Fibroblast of lung (primary cell): ENCODE measurements at regions not wholly inside any gene's neighbourhood (a gene's known extent, or its start where the extent isn't known, plus 50 kb on each side); places are given as distances from the start of the nearest gene placed in this dataset.

ENCODE experiments used
- DNase-seq, 2 donors: peaks; one replicate each; pipeline versions ENCODE4 v3.0.0 to v3.0.0-alpha.2; 2010; ENCODE audit warnings: low read depth in 2 of 2
- H2AFZ ChIP-seq: 2 replicates; pipeline ENCODE4 v1.5.1; 2012; ENCODE audit warnings: low read length, control low read depth, inconsistent platforms
- H3K27ac ChIP-seq: 2 replicates; pipeline ENCODE4 v1.5.1; 2011; ENCODE audit warnings: low read length, control low read depth; ENCODE audit not compliant: insufficient read depth
- H3K27me3 ChIP-seq: 2 replicates; pipeline ENCODE4 v1.5.1; 2011; ENCODE audit warnings: mild to moderate bottlenecking, low read length; ENCODE audit not compliant: control insufficient read depth, insufficient read depth
- H3K36me3 ChIP-seq: 2 replicates; pipeline ENCODE4 v1.5.1; 2011; ENCODE audit warnings: low read length; ENCODE audit not compliant: control insufficient read depth, insufficient read depth
- H3K4me1 ChIP-seq: 2 replicates; pipeline ENCODE4 v1.5.1; 2011; ENCODE audit warnings: low read length; ENCODE audit not compliant: control insufficient read depth, insufficient read depth; ENCODE audit errors: extremely low read depth
- H3K4me2 ChIP-seq: 2 replicates; pipeline ENCODE4 v1.5.1; 2011; ENCODE audit warnings: low read length, control low read depth; ENCODE audit not compliant: insufficient read depth; ENCODE audit errors: extremely low read depth
- H3K4me3 ChIP-seq, 4 experiments: fragments of 200-600 bp in 1 of 4; sonication (generic) in 1 of 4; replicated peaks in 1 of 4; 2 replicates each; pipeline ENCODE4 v1.5.1; 2011 to 2016; ENCODE audit warnings: low read length in 4 of 4, low read depth in 3 of 4, mild to moderate bottlenecking in 3 of 4, control low read depth in 2 of 4, inconsistent platforms in 1 of 4, mixed read lengths in 1 of 4; ENCODE audit not compliant: insufficient read depth in 1 of 4; ENCODE audit errors: control extremely low read depth in 1 of 4
- H3K79me2 ChIP-seq: 2 replicates; pipeline ENCODE4 v1.5.1; 2012; ENCODE audit warnings: mild to moderate bottlenecking, low read length, inconsistent platforms; ENCODE audit not compliant: control insufficient read depth, insufficient read depth
- H3K9ac ChIP-seq: 2 replicates; pipeline ENCODE4 v1.5.1; 2011; ENCODE audit warnings: mild to moderate bottlenecking, low read length, control low read depth; ENCODE audit not compliant: insufficient read depth
- H3K9me3 ChIP-seq: 2 replicates; pipeline ENCODE4 v1.5.1; 2012; ENCODE audit warnings: low read depth, low read length; ENCODE audit not compliant: control insufficient read depth, insufficient read depth
- H4K20me1 ChIP-seq: 2 replicates; pipeline ENCODE4 v1.5.1; 2011; ENCODE audit warnings: low read length; ENCODE audit not compliant: control insufficient read depth, insufficient read depth; ENCODE audit errors: extremely low read depth
- CTCF ChIP-seq, 2 donors: IDR thresholded peaks in 1 of 2; conservative IDR thresholded peaks in 1 of 2; 1 replicate in 1 of 2; 2 replicates in 1 of 2; pipeline ENCODE4 v1.5.1; 2011 to 2012; ENCODE audit warnings: low read length in 2 of 2, control low read depth in 1 of 2, inconsistent platforms in 1 of 2, low read depth in 1 of 2, mild to moderate bottlenecking in 1 of 2
- EZH2 ChIP-seq: IDR thresholded peaks from 2 replicates; pipeline ENCODE4 v1.5.1; 2012; ENCODE audit warnings: low read length, control low read depth, mild to moderate bottlenecking; ENCODE audit errors: missing control alignments

- Histone ChIP-seq H3K79me2 (no peaks in the 10 kb centered on the region), H2AFZ (no peak overlapping the region), H3K27ac (no peak overlapping the region), H3K9ac (no peak overlapping the region), H3K27me3 (no peaks in the 10 kb centered on the region), H3K36me3 (no peaks in the 10 kb centered on the region), H3K9me3 (no peaks in the 10 kb centered on the region), H4K20me1 (no peaks in the 10 kb centered on the region), H3K4me2 (no peak overlapping the region), H3K4me1 (no peaks in the 10 kb centered on the region), H3K4me3 (no peak overlapping the region)
- TF ChIP-seq EZH2 (no peak), CTCF (conservative IDR thresholded peaks at IDR 0.05 in 1 of 2, IDR thresholded peaks at IDR 0.05 in 1 of 2; ENCODE audit: low read depth in 1 of 2, low read length in 2 of 2) (no peak)
- no peak for DNase-seq
Observed at GRCh38 chr11:71067753-71068152, 184.6 kb downstream of the SHANK2 start.

- no peak overlapping the region for H3K4me2 ChIP-seq
- H2AFZ ChIP-seq: no peak overlapping the region
- no peaks in the 10 kb centered on the region for H3K9me3 ChIP-seq
- no peaks in the 10 kb centered on the region for H4K20me1 ChIP-seq
- no peaks in the 10 kb centered on the region for H3K27me3 ChIP-seq
- H3K9ac ChIP-seq: no peak overlapping the region
- TF ChIP-seq EZH2 (no peak), CTCF (conservative IDR thresholded peaks at IDR 0.05 in 1 of 2, IDR thresholded peaks at IDR 0.05 in 1 of 2; ENCODE audit: low read depth in 1 of 2, low read length in 2 of 2) (no peak)
- no peaks in the 10 kb centered on the region for H3K79me2 ChIP-seq
- no peak overlapping the region for H3K27ac ChIP-seq
- H3K4me3 ChIP-seq: no peak overlapping the region
- no peaks in the 10 kb centered on the region for H3K4me1 ChIP-seq
- DNase-seq: no peak
- no peaks in the 10 kb centered on the region for H3K36me3 ChIP-seq
Observed at GRCh38 chr11:71066311-71066710, 186.1 kb downstream of the SHANK2 start.

- Histone ChIP-seq H3K4me1 (no peaks in the 10 kb centered on the region), H3K27ac (no peak overlapping the region), H3K27me3 (no peaks in the 10 kb centered on the region), H3K4me2 (no peak overlapping the region), H3K36me3 (no peaks in the 10 kb centered on the region), H4K20me1 (no peaks in the 10 kb centered on the region), H3K79me2 (no peaks in the 10 kb centered on the region), H2AFZ (no peak overlapping the region), H3K9me3 (no peaks in the 10 kb centered on the region), H3K9ac (no peak overlapping the region), H3K4me3 (no peak overlapping the region)
- DNase-seq: no peak
- no peak for TF ChIP-seq EZH2
- no peak for TF ChIP-seq CTCF (conservative IDR thresholded peaks at IDR 0.05 in 1 of 2, IDR thresholded peaks at IDR 0.05 in 1 of 2; ENCODE audit: low read depth in 1 of 2, low read length in 2 of 2)
Observed at GRCh38 chr11:71065841-71066240, 186.5 kb downstream of the SHANK2 start.
